ENCODE measurements at regions not wholly inside any gene's neighbourhood (a gene's known extent, or its start where the extent isn't known, plus 50 kb on each side); places are given as distances from the start of the nearest gene placed in this dataset.

DNA sequence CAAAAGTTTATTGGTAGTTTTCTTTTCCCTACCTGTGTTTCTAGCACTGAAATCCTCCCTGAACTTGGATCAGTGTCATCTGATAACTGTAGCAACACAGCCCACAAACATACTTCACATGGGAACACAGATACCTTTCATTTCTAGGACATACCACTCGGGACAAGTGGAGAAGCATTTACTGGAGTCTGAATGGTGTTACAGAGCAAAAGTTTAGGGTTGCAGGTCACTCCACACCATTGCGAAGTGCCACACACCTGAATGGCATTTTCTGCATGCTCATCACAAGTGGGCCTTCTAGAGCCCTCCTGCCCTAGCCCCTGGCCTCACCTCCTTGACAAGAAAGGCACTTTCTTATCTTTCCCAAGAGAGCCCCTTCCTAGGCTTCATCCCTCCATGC lies 184.8 kb upstream of the PKDCC start:
- TF ChIP-seq, protein P1, sequence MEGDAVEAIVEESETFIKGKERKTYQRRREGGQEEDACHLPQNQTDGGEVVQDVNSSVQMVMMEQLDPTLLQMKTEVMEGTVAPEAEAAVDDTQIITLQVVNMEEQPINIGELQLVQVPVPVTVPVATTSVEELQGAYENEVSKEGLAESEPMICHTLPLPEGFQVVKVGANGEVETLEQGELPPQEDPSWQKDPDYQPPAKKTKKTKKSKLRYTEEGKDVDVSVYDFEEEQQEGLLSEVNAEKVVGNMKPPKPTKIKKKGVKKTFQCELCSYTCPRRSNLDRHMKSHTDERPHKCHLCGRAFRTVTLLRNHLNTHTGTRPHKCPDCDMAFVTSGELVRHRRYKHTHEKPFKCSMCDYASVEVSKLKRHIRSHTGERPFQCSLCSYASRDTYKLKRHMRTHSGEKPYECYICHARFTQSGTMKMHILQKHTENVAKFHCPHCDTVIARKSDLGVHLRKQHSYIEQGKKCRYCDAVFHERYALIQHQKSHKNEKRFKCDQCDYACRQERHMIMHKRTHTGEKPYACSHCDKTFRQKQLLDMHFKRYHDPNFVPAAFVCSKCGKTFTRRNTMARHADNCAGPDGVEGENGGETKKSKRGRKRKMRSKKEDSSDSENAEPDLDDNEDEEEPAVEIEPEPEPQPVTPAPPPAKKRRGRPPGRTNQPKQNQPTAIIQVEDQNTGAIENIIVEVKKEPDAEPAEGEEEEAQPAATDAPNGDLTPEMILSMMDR (IDR thresholded peaks at IDR 0.05; ENCODE audit: low read depth, low read length, missing input control): no peak
- TF ChIP-seq, protein P2, sequence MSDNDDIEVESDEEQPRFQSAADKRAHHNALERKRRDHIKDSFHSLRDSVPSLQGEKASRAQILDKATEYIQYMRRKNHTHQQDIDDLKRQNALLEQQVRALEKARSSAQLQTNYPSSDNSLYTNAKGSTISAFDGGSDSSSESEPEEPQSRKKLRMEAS (IDR thresholded peaks at IDR 0.05): no peak
- no peak for TF ChIP-seq JUND (IDR thresholded peaks at IDR 0.05)
- TF ChIP-seq, protein P3, sequence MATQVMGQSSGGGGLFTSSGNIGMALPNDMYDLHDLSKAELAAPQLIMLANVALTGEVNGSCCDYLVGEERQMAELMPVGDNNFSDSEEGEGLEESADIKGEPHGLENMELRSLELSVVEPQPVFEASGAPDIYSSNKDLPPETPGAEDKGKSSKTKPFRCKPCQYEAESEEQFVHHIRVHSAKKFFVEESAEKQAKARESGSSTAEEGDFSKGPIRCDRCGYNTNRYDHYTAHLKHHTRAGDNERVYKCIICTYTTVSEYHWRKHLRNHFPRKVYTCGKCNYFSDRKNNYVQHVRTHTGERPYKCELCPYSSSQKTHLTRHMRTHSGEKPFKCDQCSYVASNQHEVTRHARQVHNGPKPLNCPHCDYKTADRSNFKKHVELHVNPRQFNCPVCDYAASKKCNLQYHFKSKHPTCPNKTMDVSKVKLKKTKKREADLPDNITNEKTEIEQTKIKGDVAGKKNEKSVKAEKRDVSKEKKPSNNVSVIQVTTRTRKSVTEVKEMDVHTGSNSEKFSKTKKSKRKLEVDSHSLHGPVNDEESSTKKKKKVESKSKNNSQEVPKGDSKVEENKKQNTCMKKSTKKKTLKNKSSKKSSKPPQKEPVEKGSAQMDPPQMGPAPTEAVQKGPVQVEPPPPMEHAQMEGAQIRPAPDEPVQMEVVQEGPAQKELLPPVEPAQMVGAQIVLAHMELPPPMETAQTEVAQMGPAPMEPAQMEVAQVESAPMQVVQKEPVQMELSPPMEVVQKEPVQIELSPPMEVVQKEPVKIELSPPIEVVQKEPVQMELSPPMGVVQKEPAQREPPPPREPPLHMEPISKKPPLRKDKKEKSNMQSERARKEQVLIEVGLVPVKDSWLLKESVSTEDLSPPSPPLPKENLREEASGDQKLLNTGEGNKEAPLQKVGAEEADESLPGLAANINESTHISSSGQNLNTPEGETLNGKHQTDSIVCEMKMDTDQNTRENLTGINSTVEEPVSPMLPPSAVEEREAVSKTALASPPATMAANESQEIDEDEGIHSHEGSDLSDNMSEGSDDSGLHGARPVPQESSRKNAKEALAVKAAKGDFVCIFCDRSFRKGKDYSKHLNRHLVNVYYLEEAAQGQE (IDR thresholded peaks at IDR 0.05): no peak
